HG03432 (cell line): ENCODE measurements at regions not wholly inside any gene's neighbourhood (a gene's known extent, or its start where the extent isn't known, plus 50 kb on each side); places are given as distances from the start of the nearest gene placed in this dataset.

Experiments used
- ATAC-seq: cut with Tn5 transposase; IDR thresholded peaks from one replicate; pipeline ENCODE4 v1.9.1; 2021; ENCODE audit warnings: mild to moderate bottlenecking, moderate library complexity; ENCODE audit not compliant: unreplicated experiment

DNA sequence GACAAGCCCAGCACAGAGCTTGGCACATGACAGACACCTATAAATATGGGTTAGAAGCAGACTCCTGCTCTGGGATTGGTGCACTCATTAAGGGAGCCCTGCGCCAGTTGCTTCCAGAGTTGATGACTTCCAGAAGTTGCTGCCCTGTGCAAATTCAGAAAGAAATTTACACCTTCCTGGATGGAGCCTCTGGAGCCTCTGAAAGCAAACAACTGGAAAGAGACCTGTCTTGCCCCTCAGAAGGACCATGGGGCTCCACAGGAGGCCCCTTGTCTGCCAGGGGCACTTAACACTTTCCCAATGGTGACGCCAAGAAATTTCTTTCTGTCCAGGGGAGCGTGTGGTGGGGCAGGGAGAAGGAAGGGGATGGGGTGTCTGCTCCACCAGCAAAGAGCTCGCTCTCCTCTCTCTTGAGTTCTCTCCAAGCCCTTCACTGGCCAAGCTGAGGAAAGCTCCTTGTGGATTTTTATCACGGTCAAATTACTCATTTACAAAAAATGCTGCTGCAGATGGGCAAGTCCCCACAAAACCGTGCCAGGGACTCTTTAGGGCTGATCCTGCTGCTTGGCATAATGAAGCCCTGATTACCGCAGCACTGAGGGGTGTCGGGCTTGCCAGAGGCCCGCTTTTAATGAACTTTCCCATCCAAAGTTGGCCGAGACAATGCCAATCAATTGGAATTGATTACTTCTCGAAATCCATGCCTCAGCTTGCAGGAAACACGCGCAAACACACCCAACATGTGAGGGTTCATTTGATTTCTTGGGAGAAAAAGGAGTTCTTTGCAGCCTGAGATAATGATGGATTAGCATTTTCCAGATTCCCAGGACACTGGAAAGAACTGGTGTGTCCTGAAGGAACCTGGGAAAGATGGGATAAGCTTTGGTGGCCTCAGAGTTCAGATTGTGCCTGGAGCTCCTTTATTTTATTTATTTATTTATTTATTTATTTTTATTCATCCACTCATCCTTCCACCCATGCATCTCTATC, 583.6 kb upstream of the CDH5 start:
- no peak for ATAC-seq

DNA sequence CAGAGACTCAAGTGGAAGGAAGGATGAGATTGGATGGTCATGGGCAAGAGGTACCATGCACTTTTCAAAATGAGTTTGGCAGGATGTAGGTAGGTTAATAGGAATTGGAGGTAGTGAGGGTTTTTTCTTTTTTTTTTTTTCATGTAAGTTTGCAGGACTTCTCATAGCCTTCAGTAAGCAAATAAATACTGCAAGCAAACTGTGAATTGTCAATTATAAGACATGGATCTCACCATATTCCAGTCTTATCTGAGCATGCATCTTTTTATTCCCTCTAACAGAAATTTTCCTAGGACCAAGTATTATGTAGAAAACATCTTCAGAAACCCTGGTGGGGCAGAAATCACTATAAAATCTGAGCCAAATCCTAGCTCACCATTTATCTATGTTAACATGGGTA, 584.6 kb upstream of the CDH5 start:
- no peak for ATAC-seq

GRCh38 chr16:65781363-65781762, 585.1 kb upstream of the CDH5 start:
- no peak for ATAC-seq

DNA sequence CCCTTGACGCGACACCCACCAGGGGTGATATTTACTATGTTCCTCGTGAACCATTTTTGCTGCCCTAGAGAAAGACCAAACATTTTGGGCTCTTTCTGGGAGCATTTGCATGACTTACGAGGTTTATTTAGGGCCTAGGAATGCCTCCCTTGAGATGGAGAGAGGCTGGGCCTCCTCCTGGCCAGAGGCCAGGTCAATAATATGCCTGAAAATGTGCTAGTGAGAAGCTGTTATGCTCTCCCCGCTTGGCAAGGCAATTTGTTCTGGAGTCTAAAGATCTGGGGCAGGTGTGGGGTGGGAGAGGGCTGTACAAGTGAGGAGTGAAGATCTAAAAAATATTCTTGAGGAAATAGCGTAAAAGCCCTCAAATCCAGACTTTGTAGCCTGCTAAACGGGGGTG, 587.3 kb upstream of the CDH5 start:
- no peak for ATAC-seq

DNA sequence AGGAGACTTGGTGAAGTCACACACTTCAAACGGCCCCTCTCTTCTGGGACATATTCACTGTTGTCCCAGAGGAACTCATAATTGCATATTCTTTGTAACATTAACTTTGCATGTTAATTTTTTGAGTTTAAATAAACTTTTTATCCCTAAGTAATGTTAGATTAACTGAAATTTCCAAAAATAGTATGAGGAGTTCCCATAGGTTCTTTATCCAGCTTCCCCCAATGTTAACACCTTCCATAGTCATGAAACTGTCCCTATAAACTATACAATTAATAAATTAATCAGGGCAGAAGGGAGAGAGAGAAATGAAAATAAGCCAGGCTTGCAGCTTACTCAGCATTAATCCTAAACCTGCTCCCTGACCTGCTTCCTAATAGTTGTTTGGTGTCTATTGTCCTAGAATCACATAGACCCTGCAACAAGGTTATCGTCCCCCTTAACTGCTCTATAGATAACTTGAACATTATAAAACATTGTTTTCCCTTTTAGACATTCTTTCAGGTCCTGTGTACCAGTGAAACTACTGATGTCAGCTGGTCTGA, 589.8 kb upstream of the CDH5 start:
- no peak for ATAC-seq

DNA sequence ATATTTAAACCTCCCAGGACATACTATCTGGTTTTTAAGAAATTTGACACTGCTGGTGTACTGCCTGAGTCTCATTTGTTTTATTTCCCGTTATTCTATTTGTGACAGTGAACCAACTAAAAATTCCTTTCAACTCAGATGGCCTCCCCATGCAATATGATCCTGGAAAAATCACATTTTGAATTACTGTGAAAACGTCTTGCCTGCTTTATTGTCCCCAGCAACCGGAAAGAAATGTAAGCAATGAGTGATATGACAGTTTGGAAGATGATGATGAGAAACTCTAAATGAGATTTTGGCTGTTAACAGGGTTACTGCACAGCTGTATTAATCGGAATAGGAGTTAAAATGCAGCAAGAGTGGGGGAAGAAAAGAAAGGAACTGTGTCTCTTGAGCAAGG, 590.7 kb upstream of the CDH5 start:
- no peak for ATAC-seq

DNA sequence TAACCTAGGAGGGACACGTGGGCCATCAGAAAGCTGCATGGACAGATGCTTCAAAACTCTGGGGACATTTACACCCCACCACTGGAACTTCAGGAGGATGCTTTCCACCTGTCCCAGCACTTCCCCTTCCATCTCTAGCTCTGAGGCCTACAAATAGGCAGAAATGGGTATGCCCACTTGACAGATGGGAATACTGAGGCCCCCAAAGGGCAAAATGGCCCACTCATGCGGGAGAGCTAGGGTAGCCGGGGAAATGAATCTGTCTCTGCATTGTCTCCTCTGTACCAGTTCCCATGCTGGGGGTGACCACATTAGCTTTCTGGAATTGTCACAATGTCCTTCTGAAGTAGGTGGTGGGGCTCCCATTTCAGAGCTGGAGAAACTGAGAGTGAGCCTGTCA, 592.1 kb upstream of the CDH5 start:
- ATAC-seq = no peak

- ATAC-seq = no peak
Observed at GRCh38 chr16:65773301-65773874, 593.1 kb upstream of the CDH5 start.

- no peak for ATAC-seq
Observed at GRCh38 chr16:65772134-65772732, 594.3 kb upstream of the CDH5 start.

GRCh38 chr16:65771707-65772106, 594.8 kb upstream of the CDH5 start:
- ATAC-seq = no peak

GRCh38 chr16:65770752-65771151, 595.7 kb upstream of the CDH5 start:
- ATAC-seq = no peak

- ATAC-seq = no peak
Observed at GRCh38 chr16:65769776-65770438, 596.6 kb upstream of the CDH5 start.

- no peak for ATAC-seq
Observed at GRCh38 chr16:65769055-65769465, 597.4 kb upstream of the CDH5 start.

GRCh38 chr16:65767125-65767524, 599.4 kb upstream of the CDH5 start:
- no peak for ATAC-seq

GRCh38 chr16:65763640-65764305, 602.7 kb upstream of the CDH5 start:
- ATAC-seq = no peak

DNA sequence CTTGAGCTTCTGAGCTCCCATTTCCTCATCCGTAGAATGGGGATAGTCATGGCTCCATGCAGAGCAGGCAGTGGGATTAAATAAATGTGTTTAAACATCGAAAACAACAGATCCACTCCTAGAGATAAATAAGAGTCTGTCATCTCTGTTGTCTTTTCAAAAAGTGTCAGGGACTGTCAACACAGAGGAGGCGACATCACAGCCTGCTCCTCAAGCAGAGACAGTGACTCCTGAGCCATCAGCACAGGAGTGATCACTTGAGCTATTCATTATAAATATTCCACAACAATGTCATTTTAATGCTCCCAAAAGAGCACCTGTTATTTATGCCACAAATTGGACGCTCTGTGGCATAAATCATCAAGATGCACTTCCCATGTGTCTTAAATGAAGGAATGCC, 605.6 kb upstream of the CDH5 start:
- ATAC-seq = no peak

DNA sequence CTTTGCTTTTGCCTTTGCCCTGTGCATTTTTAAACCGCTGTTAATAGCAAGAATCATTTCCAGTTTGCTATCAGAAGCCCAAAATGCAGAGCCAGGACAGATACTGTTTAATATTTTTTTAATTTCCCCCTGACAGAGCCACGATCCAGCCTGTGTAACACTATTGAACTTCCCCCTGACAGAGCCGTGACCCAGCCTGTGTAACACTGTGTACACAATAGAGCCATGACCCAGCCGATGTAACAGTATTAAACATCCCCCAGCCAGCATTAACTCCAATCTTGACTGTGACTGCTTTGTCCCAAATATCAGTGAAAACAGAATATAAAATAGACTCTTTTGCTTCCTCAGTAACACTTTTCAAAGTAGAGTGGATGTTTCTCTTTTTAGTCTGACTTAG, 607.9 kb upstream of the CDH5 start:
- ATAC-seq = no peak

- ATAC-seq = no peak
Observed at GRCh38 chr16:65757064-65757463, 609.4 kb upstream of the CDH5 start.

GRCh38 chr16:65756163-65756562, 610.3 kb upstream of the CDH5 start:
- ATAC-seq = no peak

- ATAC-seq = no peak
Observed at GRCh38 chr16:65754820-65755691, 611.4 kb upstream of the CDH5 start.
